PC-9 (cell line): ENCODE measurements at regions not wholly inside any gene's neighbourhood (a gene's known extent, or its start where the extent isn't known, plus 50 kb on each side); places are given as distances from the start of the nearest gene placed in this dataset.

ENCODE experiments used
- EZH2 ChIP-seq: fragments of 200-600 bp; sonication (generic); IDR thresholded peaks from 2 replicates; pipeline ENCODE4 v1.8.0; 2017; ENCODE audit warnings: antibody characterized with exemption, low read depth
- TF ChIP-seq, protein P1 (sequence below): fragments of 200-600 bp; sonication (generic); conservative IDR thresholded peaks from 2 replicates; pipeline ENCODE4 v1.6.1; 2017; ENCODE audit warnings: mixed run types, antibody characterized with exemption, mild to moderate bottlenecking, moderate library complexity

DNA sequence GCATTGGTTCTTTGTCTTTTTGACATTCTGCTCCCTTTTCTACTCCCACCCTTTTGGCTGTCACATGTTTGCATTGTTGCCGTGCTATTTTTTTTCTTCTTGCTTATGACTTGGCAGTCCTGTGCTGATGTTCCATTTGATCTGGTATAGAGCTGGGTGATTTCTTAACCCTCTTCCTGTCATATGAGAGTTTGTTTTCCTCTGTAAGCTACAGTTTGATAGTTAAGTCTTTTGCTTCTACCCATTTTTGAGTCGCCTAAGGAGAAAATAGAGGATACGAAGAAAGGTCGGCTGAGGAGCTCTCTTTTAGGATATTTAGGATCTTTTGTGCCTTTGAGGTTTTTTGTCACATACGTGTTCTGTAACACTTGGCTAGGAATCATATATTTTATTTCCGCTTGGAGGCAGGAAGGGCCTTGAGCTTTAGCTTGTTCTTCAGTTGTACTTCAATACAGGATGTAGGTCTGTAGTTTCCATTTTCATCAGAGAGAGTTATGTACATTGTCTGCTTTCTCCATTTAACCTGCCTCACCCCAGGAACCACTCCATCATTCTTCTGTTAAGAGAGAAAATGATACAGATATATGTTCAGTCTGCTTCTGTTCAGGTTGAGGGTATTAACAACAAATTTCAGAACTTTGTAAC, 150.7 kb downstream of the BACH1 start:
- TF ChIP-seq, protein P1, sequence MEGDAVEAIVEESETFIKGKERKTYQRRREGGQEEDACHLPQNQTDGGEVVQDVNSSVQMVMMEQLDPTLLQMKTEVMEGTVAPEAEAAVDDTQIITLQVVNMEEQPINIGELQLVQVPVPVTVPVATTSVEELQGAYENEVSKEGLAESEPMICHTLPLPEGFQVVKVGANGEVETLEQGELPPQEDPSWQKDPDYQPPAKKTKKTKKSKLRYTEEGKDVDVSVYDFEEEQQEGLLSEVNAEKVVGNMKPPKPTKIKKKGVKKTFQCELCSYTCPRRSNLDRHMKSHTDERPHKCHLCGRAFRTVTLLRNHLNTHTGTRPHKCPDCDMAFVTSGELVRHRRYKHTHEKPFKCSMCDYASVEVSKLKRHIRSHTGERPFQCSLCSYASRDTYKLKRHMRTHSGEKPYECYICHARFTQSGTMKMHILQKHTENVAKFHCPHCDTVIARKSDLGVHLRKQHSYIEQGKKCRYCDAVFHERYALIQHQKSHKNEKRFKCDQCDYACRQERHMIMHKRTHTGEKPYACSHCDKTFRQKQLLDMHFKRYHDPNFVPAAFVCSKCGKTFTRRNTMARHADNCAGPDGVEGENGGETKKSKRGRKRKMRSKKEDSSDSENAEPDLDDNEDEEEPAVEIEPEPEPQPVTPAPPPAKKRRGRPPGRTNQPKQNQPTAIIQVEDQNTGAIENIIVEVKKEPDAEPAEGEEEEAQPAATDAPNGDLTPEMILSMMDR = no peak
- TF ChIP-seq EZH2 = no peak
